AG10803 (cell line): ENCODE measurements at regions not wholly inside any gene's neighbourhood (a gene's known extent, or its start where the extent isn't known, plus 50 kb on each side); places are given as distances from the start of the nearest gene placed in this dataset.
A peak's percentile ranks its signal among the peaks of the same experiment; 100 is the strongest.

ENCODE experiments used
- DNase-seq: peaks from one replicate; pipeline ENCODE4 v3.0.0; 2010; ENCODE audit warnings: low read depth
- H3K4me3 ChIP-seq: 2 replicates; pipeline ENCODE4 v1.5.1; 2011; ENCODE audit warnings: mild to moderate bottlenecking, low read length, control low read depth
- CTCF ChIP-seq: conservative IDR thresholded peaks from 2 replicates; pipeline ENCODE4 v1.5.1; 2011; ENCODE audit warnings: mild to moderate bottlenecking, low read length, control low read depth, inconsistent platforms

GRCh38 chr4:141395246-141395830, 174.6 kb downstream of the ZNF330 start:
- H3K4me3 ChIP-seq: no peak overlapping the region
- DNase-seq: no peak
- TF ChIP-seq CTCF: no peak

GRCh38 chr4:141395919-141396318, 175.2 kb downstream of the ZNF330 start:
- no peak for DNase-seq
- no peak for TF ChIP-seq CTCF

GRCh38 chr4:141402712-141403111, 182.0 kb downstream of the ZNF330 start:
- H3K4me3 ChIP-seq: no peak overlapping the region
- DNase-seq: no peak
- no peak for TF ChIP-seq CTCF

More at GRCh38 chr4:141395919-141396318, 175.2 kb downstream of the ZNF330 start:
- H3K4me3 ChIP-seq: no peak overlapping the region

- H3K4me3 ChIP-seq: no peak overlapping the region
- no peak for DNase-seq
- no peak for TF ChIP-seq CTCF
Observed at GRCh38 chr4:141403782-141404181, 183.1 kb downstream of the ZNF330 start.

- TF ChIP-seq CTCF: no peak
- H3K4me3 ChIP-seq: no peak overlapping the region
- no peak for DNase-seq
Observed at GRCh38 chr4:141406237-141406636, 185.5 kb downstream of the ZNF330 start.

GRCh38 chr4:141409556-141409955, 188.9 kb downstream of the ZNF330 start:
- DNase-seq: no peak
- H3K4me3 ChIP-seq: no peak overlapping the region
- no peak for TF ChIP-seq CTCF

- H3K4me3 ChIP-seq: no peak overlapping the region
- DNase-seq: peak; percentile 96
- no peak; the same call in 1 of the 2 replicates for TF ChIP-seq CTCF
Observed at GRCh38 chr4:141410839-141411238, 190.1 kb downstream of the ZNF330 start.
